ENCODE measurements at regions not wholly inside any gene's neighbourhood (a gene's known extent, or its start where the extent isn't known, plus 50 kb on each side); places are given as distances from the start of the nearest gene placed in this dataset.

DNA sequence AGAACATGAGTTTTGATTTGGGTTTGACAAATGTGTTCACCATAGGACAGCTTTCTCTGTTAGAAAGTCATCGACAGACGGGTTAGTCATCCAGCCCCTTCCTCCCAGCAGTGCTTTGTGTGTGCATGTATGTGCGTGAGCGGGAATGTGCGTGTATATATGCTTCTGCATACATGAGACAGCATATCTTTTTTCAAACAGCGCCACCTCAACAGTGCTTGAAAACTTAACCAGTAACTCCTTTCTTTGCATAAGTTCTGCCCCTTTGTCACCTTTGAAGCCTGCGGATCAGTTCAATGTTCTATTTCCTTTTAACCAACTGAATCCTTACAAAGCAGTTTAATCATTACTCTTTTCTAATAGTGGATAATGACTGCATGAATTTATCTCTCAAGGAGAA is 351.4 kb downstream of the LPIN1 start:
- Mint-ChIP-seq H3K36me3 (ENCODE audit: insufficient read depth in 2 of 2) (peaks cover 0 to 1% of the 10 kb centered on the region in 2 donors), H3K27ac (no peak overlapping the region), H3K27me3 (ENCODE audit: low read depth) (peaks cover 6% of the 10 kb centered on the region), H3K4me3 (no peak overlapping the region), H3K4me1 (ENCODE audit: low read depth) (no peaks in the 10 kb centered on the region), H3K9me3 (peaks cover 0 to 2% of the 10 kb centered on the region in 2 donors)
- no peak for DNase-seq
- no peak for ATAC-seq (replicated peaks in 1 of 2)

DNA sequence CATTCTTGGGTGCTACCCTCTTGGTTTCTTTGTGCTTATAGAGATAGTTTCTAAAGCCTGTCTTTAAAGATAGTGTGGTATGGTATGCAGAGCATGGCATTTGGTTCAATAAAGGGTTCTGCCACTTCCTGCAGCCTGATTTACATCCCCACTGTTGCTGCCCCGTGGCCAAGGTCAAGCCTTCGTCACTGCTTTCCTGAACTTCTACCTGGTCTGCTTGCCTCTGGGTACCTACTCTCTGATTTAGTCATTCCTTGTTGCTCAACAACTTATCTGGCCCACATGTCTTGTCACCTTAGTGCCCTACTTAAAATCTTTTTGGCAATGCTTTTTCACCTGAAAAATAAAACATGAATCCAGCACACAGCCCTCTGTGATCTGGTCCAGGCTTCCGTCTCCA is 352.9 kb downstream of the LPIN1 start:
- no peaks in the 10 kb centered on the region for H3K4me1 Mint-ChIP-seq (ENCODE audit: low read depth)
- no peak for ATAC-seq (replicated peaks in 1 of 2)
- no peak overlapping the region for H3K27ac Mint-ChIP-seq

DNA sequence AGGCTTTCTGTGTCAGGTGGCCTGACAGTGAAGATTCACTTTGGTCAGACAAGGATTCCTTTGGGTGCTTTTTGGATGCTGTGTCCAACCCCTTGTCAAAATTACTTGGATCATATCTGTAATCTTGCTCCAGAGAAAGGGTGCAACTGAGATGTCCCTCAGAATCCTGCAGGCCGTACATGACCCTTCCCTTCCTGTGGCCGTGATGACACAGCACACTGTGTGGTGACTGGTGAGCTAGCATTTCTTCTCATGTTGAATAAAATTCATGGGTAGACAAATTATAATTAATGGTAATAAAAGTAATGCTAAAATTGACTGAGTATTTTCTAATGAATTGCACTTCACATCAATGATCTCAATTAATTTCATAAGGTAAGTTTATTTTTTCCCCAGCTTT is 356.2 kb downstream of the LPIN1 start:
- Mint-ChIP-seq H3K27me3 (ENCODE audit: low read depth) (no peaks in the 10 kb centered on the region), H3K4me1 (ENCODE audit: low read depth) (peaks cover 14% of the 10 kb centered on the region), H3K9me3 (no peaks in the 10 kb centered on the region), H3K27ac (no peak overlapping the region), H3K4me3 (no peak overlapping the region), H3K36me3 (ENCODE audit: insufficient read depth in 2 of 2) (no peaks in the 10 kb centered on the region)
- no peak for ATAC-seq (replicated peaks in 1 of 2)
- DNase-seq, result no peak

More for the DNA sequence above, 352.9 kb downstream of the LPIN1 start:
- no peaks in the 10 kb centered on the region for H3K36me3 Mint-ChIP-seq (ENCODE audit: insufficient read depth in 2 of 2)
- DNase-seq, result no peak
- H3K9me3 Mint-ChIP-seq, result peaks cover 0 to under 1% of the 10 kb centered on the region in 2 donors
- H3K27me3 Mint-ChIP-seq (ENCODE audit: low read depth), result peaks cover 2% of the 10 kb centered on the region
- H3K4me3 Mint-ChIP-seq, result no peak overlapping the region

DNA sequence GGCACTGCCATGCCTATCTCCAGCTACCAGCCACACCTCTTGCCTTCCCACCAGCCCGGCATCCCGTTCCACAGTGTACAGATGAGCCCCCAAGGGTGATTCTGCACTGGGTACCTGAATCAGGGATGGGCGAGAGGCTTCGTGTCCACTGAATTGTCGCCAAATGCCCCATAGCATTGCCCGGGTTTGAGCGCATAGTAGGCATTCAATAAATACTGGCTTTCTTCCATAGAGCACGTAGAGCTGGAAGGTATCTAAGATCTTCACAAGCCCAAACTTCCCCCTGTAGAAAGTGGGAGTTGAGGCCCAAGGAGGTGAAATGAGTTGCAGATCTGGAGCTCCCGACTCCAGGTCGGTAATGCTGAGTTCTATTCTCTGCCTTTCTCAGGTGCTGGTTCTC is 358.7 kb downstream of the LPIN1 start:
- DNase-seq, result no peak
- ATAC-seq (replicated peaks in 1 of 2), result no peak
- Mint-ChIP-seq H3K36me3 (ENCODE audit: insufficient read depth in 2 of 2) (no peaks in the 10 kb centered on the region), H3K27ac (no peak overlapping the region), H3K27me3 (ENCODE audit: low read depth) (no peaks in the 10 kb centered on the region), H3K4me1 (ENCODE audit: low read depth) (peaks cover 28% of the 10 kb centered on the region), H3K4me3 (no peak overlapping the region), H3K9me3 (no peaks in the 10 kb centered on the region)

DNA sequence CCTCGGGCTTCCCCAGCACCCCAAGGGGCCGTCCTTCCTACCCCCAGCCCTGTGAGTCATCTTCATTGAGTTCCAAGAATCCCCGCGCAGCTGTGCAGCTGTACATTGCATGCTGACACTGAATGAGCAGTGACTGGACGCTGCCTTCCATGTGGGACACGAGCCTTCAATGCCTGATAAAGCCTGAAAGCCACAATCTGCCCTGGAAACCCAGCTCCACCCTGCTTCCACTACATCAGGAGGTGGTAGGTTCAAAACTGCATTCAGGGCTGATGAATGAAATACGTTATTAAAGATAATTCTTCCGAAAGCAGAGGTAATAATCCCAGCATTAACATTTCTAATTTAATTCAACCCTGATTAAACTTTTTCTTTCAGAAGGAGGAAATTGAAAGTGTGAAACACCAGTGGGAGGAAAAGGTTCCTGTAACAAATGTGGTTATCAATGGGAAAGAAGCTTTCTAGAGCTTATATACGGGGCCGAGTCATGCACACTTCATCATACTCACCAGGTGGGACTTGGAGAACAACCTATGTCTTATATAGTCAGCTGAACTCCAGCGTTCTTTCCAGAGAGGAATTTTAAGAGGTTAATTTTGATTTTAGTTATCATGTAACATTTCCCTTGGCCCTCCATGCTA is 360.1 kb downstream of the LPIN1 start:
- no peak overlapping the region for H3K27ac Mint-ChIP-seq
- H3K4me1 Mint-ChIP-seq (ENCODE audit: low read depth), result peaks cover 37% of the 10 kb centered on the region
- H3K4me3 Mint-ChIP-seq, result peak overlapping the region in 1 of 2 donors; percentile 6
- H3K9me3 Mint-ChIP-seq, result no peaks in the 10 kb centered on the region
- H3K27me3 Mint-ChIP-seq (ENCODE audit: low read depth), result no peaks in the 10 kb centered on the region
- peak; percentile 84 to 88 for ATAC-seq (replicated peaks in 1 of 2)
- DNase-seq, result peak; percentile 36 to 54
- H3K36me3 Mint-ChIP-seq (ENCODE audit: insufficient read depth in 2 of 2), result no peaks in the 10 kb centered on the region

DNA sequence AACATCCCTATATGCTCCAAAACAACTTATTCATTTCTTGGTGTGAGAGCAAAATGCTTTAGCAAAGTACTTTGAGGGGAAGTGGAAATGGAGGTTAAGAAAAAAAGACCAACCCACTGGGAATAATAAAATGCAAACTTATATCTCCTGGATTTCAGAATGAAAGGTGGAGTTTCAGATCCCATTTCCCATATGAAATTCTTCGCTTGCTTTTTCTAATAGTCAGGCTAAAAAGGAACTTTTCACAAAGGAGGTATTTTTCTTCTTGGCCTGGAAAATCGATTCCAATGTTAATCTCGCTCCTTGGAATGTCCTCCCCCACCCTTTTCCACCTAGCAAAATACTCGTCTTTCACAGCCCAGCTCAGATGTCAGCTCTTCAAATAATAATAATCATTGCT is 360.9 kb downstream of the LPIN1 start:
- Mint-ChIP-seq H3K36me3 (ENCODE audit: insufficient read depth in 2 of 2) (no peaks in the 10 kb centered on the region), H3K9me3 (no peaks in the 10 kb centered on the region), H3K27ac (no peak overlapping the region), H3K4me3 (no peak overlapping the region), H3K4me1 (ENCODE audit: low read depth) (peaks cover 37% of the 10 kb centered on the region), H3K27me3 (ENCODE audit: low read depth) (no peaks in the 10 kb centered on the region)
- DNase-seq, result no peak
- ATAC-seq (replicated peaks in 1 of 2), result no peak

DNA sequence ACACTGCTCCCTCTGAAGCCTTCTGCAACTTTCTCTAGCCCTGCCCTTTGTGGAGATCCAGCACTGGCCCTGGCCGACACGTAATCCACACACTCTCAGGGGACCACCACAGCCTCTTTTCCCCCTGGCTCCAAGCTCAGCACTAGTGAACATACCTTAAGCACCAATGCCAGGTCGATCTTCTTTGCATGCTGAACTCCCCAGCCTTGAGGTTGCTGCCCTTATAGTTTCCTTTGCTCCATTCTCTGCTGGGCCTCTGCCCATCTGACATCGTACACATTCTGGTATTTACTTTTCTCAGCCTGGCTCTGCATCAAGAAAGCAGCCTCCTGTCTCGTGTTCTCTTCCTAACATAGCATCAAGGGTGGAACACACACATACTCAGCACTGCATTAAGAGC is 361.5 kb downstream of the LPIN1 start:
- H3K27me3 Mint-ChIP-seq (ENCODE audit: low read depth), result no peaks in the 10 kb centered on the region

DNA sequence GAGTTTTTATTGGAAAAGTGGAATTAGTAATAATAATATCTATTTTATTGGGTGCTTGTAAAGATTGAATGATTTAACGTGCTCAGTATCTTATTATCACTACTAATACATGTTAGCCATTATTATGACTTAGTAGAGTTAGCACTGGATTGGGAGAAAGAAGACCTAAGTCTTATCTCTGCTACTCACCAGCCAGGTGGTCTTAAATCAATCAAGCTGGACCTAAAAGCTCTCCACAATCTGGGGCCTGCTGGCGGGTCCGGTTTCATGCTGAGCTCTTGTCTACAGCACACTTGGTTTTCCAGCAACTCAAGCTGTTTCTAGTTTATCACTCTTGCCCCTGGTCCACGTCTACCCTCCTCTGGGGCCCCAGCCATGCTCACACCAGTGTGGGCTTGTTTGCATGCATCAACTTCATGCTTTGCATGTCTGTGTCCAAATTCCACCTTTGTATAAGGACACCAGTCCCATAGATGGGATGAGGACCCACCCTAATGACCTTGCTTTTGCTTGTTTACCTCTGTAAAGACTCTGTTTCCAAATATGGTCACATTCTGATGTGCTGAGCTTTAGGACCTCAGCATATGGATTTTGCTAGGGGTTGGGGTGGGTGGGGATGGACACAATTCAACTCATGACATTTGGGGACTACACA is 363.1 kb downstream of the LPIN1 start:
- H3K27ac Mint-ChIP-seq, result no peak overlapping the region
- H3K4me3 Mint-ChIP-seq, result no peak overlapping the region
- DNase-seq (no peak), ATAC-seq (replicated peaks in 1 of 2) (no peak)
- peaks cover 37% of the 10 kb centered on the region for H3K4me1 Mint-ChIP-seq (ENCODE audit: low read depth)
- H3K36me3 Mint-ChIP-seq (ENCODE audit: insufficient read depth in 2 of 2), result no peaks in the 10 kb centered on the region
- H3K27me3 Mint-ChIP-seq (ENCODE audit: low read depth), result no peaks in the 10 kb centered on the region
- no peaks in the 10 kb centered on the region for H3K9me3 Mint-ChIP-seq

More for the DNA sequence above, 361.5 kb downstream of the LPIN1 start:
- no peaks in the 10 kb centered on the region for H3K9me3 Mint-ChIP-seq
- peaks cover 37% of the 10 kb centered on the region for H3K4me1 Mint-ChIP-seq (ENCODE audit: low read depth)
- H3K36me3 Mint-ChIP-seq (ENCODE audit: insufficient read depth in 2 of 2), result no peaks in the 10 kb centered on the region
- H3K4me3 Mint-ChIP-seq, result no peak overlapping the region
- H3K27ac Mint-ChIP-seq, result no peak overlapping the region
- no peak for ATAC-seq (replicated peaks in 1 of 2)
- no peak for DNase-seq

DNA sequence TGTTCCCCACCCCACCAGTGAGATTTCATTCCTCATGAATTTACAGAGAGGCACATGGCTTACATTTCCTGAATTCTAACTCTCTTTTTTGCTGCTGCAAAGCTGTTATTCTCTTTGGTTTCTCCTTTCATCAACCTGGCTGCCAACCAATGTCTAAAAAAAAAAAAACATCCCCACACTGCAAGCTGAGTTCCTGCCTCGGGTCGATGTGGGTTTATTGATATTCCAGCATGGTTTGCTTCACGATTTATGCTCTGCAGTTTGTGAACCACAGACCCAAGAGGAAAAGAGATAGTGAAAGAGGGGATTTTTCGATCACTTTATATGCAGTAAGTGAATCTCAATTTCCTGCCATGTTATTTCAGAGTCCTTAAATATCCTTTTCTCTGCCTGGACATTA is 363.6 kb downstream of the LPIN1 start:
- H3K4me3 Mint-ChIP-seq, result no peak overlapping the region
- H3K27me3 Mint-ChIP-seq (ENCODE audit: low read depth), result no peaks in the 10 kb centered on the region
- DNase-seq (no peak), ATAC-seq (replicated peaks in 1 of 2) (no peak)
- H3K4me1 Mint-ChIP-seq (ENCODE audit: low read depth), result peaks cover 37% of the 10 kb centered on the region
- no peaks in the 10 kb centered on the region for H3K36me3 Mint-ChIP-seq (ENCODE audit: insufficient read depth in 2 of 2)
- no peak overlapping the region for H3K27ac Mint-ChIP-seq
- no peaks in the 10 kb centered on the region for H3K9me3 Mint-ChIP-seq

DNA sequence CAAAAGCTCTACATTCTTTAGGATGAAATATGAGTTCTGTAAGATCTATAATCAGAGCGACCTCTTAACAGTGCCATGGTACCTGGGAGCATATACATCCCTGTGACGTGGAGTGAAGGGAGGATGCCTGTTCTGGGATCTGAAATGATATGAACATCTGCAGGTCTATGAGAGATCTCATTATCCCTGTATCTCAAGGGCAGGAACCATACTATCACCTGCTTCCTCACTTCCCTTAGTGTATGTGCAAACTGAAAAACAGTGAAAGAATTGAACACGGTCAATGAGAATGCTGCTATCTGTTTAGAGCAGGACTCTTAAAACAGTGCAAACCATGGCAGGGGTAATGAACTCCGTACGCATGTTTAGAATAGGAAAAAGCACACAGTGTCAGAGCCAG is 364.0 kb downstream of the LPIN1 start:
- Mint-ChIP-seq H3K4me3 (no peak overlapping the region), H3K36me3 (ENCODE audit: insufficient read depth in 2 of 2) (no peaks in the 10 kb centered on the region), H3K27ac (no peak overlapping the region), H3K9me3 (no peaks in the 10 kb centered on the region), H3K4me1 (ENCODE audit: low read depth) (peaks cover 37% of the 10 kb centered on the region), H3K27me3 (ENCODE audit: low read depth) (no peaks in the 10 kb centered on the region)
- no peak for ATAC-seq (replicated peaks in 1 of 2)
- no peak for DNase-seq

DNA sequence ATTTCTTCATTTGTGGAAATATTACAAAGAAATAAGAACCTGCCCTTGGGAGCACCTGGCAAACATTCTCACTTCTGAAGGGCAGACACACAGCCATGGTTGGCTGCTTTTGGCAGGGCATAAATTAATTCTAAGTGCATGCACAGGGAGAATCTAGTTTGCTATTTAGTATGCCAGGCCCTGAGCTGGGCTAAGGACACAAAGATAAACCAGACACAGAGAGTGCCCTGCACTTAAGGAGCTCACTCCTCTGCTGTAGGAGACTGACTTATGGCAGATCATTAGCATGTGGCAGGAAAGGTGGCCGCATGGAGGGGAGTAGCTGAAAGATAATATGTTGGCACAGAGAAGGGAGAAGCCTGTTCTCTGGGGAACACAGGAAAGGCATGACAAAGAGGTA is 367.0 kb downstream of the LPIN1 start:
- Mint-ChIP-seq H3K4me3 (no peak overlapping the region), H3K9me3 (no peaks in the 10 kb centered on the region), H3K36me3 (ENCODE audit: insufficient read depth in 2 of 2) (no peaks in the 10 kb centered on the region), H3K27me3 (ENCODE audit: low read depth) (no peaks in the 10 kb centered on the region), H3K27ac (no peak overlapping the region), H3K4me1 (ENCODE audit: low read depth) (peaks cover 22% of the 10 kb centered on the region)
- ATAC-seq (replicated peaks in 1 of 2) (no peak), DNase-seq (no peak)

DNA sequence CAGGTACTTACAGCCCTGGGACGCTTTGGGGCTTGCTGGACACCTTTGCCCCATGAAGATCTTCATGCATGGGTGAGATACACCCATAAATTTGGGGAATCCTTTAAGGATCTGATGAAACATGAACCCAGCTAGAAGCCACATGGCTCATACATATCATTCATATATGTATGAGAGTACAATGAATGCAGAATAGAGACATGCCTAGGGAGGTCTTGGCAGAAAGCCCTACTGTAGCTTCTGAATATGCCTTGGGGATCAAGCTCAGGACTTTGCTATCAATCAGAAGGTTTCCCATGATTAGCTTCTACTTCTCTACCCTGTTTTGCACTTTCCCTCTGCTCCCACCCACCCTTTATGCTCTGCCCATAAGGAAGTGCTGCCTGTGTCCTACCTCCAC is 368.4 kb downstream of the LPIN1 start:
- H3K4me1 Mint-ChIP-seq (ENCODE audit: low read depth), result peaks cover 12% of the 10 kb centered on the region
- H3K9me3 Mint-ChIP-seq, result no peaks in the 10 kb centered on the region
- DNase-seq, result no peak
- no peaks in the 10 kb centered on the region for H3K36me3 Mint-ChIP-seq (ENCODE audit: insufficient read depth in 2 of 2)
- ATAC-seq (replicated peaks in 1 of 2), result no peak
- no peak overlapping the region for H3K4me3 Mint-ChIP-seq
- H3K27me3 Mint-ChIP-seq (ENCODE audit: low read depth), result no peaks in the 10 kb centered on the region
- H3K27ac Mint-ChIP-seq, result no peak overlapping the region

DNA sequence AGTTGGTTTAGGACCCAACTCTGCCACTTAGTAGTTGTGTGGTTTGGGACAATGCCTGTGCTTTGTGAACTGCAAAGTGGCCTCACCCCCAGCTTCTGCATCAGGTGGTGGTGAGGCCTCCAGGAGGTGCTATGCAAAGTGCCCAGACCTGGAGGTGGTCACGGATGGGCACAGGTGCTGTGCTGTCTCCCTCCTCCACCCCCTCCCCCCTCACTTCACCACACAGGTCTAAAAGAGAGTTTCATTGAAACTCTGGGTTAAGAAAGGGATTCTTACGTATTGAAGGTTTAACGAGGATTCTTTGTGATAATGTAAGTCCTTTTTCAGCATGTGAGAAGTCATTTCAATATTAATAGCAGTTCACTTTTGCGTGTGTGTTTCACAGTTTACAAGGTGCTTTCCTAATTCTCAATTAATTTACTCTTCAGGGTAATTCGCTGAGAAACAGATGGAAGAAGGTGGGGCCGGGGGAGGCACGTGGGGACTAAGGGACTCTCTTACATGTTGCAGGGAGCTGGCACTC is 369.9 kb downstream of the LPIN1 start:
- Mint-ChIP-seq H3K4me1 (ENCODE audit: low read depth) (no peaks in the 10 kb centered on the region), H3K27me3 (ENCODE audit: low read depth) (no peaks in the 10 kb centered on the region), H3K27ac (no peak overlapping the region), H3K36me3 (ENCODE audit: insufficient read depth in 2 of 2) (no peaks in the 10 kb centered on the region), H3K9me3 (no peaks in the 10 kb centered on the region), H3K4me3 (no peak overlapping the region)
- ATAC-seq (replicated peaks in 1 of 2) (no peak), DNase-seq (no peak)

DNA sequence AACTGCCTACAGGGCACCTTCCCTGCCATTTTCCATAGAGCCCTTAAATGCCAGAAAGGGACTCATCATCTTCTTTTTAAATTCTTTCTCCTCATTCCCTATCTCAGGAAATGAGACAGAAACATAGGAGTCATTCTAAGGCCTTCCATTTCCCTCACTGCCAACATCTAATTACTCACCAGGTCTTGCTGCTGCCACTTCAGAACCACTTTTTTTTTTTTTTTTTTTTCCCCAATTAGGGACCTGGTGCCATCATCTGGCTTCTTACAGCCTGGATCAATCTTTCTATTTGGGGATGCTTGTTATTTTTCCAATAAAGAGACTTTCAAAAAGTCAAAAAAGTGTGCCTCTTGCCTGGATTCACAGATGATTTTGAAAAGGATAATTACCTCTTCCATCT is 373.4 kb downstream of the LPIN1 start:
- Mint-ChIP-seq H3K27ac (no peak overlapping the region), H3K36me3 (ENCODE audit: insufficient read depth in 2 of 2) (no peaks in the 10 kb centered on the region), H3K4me3 (no peak overlapping the region), H3K27me3 (ENCODE audit: low read depth) (no peaks in the 10 kb centered on the region), H3K4me1 (ENCODE audit: low read depth) (no peaks in the 10 kb centered on the region), H3K9me3 (no peaks in the 10 kb centered on the region)
- ATAC-seq (replicated peaks in 1 of 2) (no peak), DNase-seq (no peak)
